PC-3 (cell line): ENCODE measurements at regions not wholly inside any gene's neighbourhood (a gene's known extent, or its start where the extent isn't known, plus 50 kb on each side); places are given as distances from the start of the nearest gene placed in this dataset.

Experiments
- EZH2 ChIP-seq: fragments of 300-600 bp; sonication (generic); IDR thresholded peaks from one replicate; pipeline ENCODE4 v1.6.1; 2017; ENCODE audit warnings: antibody characterized with exemption, mild to moderate bottlenecking, low read length; ENCODE audit not compliant: unreplicated experiment
- EZH2phosphoT487 ChIP-seq: fragments of 300-600 bp; sonication (generic); IDR thresholded peaks from 2 replicates; pipeline ENCODE4 v1.6.1; 2018; ENCODE audit warnings: mild to moderate bottlenecking, antibody characterized with exemption, low read length, borderline replicate concordance
- TF ChIP-seq, protein P1 (sequence below): fragments of 300-600 bp; sonication (generic); conservative IDR thresholded peaks from 2 replicates; pipeline ENCODE4 v1.5.1; 2017; ENCODE audit warnings: antibody characterized with exemption, low read depth, mild to moderate bottlenecking, low read length

DNA sequence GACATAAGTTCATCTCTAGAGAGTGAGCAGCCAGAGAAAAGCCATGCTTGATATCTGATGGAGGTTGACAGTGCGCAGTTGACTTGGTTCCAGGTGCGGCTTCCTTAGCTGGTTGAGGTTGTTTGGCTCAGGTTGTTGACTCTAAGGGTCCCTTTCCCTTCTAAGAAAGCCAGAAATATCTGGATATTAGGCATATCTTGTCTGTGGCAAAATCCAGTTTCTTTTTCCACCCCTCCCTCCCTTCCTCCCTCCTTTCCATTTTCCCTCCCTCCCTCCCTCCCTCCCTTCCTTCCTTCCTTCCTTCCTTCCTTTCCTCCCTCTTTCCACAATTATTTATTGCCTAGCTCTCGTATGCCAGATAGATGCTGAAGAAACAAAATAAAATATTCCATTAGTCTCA lies 82.6 kb upstream of the TNP1 start:
- TF ChIP-seq, protein P1, sequence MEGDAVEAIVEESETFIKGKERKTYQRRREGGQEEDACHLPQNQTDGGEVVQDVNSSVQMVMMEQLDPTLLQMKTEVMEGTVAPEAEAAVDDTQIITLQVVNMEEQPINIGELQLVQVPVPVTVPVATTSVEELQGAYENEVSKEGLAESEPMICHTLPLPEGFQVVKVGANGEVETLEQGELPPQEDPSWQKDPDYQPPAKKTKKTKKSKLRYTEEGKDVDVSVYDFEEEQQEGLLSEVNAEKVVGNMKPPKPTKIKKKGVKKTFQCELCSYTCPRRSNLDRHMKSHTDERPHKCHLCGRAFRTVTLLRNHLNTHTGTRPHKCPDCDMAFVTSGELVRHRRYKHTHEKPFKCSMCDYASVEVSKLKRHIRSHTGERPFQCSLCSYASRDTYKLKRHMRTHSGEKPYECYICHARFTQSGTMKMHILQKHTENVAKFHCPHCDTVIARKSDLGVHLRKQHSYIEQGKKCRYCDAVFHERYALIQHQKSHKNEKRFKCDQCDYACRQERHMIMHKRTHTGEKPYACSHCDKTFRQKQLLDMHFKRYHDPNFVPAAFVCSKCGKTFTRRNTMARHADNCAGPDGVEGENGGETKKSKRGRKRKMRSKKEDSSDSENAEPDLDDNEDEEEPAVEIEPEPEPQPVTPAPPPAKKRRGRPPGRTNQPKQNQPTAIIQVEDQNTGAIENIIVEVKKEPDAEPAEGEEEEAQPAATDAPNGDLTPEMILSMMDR: no peak
- TF ChIP-seq EZH2phosphoT487 (no peak), EZH2 (no peak)
